ENCODE measurements at regions not wholly inside any gene's neighbourhood (a gene's known extent, or its start where the extent isn't known, plus 50 kb on each side); places are given as distances from the start of the nearest gene placed in this dataset.

DNA sequence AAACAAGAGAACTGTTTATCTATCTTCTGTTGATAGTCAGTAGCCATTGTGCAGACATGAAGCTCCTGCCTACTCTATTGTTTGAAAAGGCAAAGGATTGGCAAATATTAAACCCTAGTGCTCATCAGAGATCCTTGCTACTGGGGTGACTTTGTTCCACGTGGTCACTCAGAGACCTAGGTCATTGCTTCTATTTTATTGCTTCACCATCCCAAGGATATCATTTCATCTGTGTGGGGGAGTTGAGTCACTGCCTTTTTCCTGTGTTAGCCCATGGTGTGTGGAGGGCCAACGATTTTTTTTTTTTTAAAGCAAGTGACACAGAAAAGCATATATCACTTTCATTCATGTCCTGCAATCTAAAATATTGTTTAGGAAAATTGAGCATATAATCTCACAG is 254.1 kb upstream of the RXFP2 start:
- in situ Hi-C loops (cut with MboI): no loop called here
- no TSS peak for BruUV-seq (replicated peaks)
- intact Hi-C loops (cut with micrococcal nuclease): no loop called here
- no peak for DNase-seq (ENCODE audit: extremely low read depth in 1 of 4, low spot score in 3 of 4)
- Histone ChIP-seq H4K20me1 (replicated peaks; ENCODE audit: control insufficient read depth, insufficient read depth, low read length) (no peaks in the 10 kb centered on the region), H3K9me3 (replicated peaks; ENCODE audit: control insufficient read depth, insufficient read depth, low read depth, low read length) (no peaks in the 10 kb centered on the region), H3K4me3 (no peak overlapping the region), H3K4me2 (ENCODE audit: insufficient read depth, low read length) (no peak overlapping the region), H3K4me1 (replicated peaks in 1 of 2; ENCODE audit: control insufficient read depth in 2 of 2, insufficient read depth in 2 of 2, low read length in 2 of 2) (no peaks in the 10 kb centered on the region), H3K9ac (ENCODE audit: insufficient read depth in 1 of 2, low read depth in 2 of 2, low read length in 2 of 2) (no peak overlapping the region), H3K79me2 (ENCODE audit: control insufficient read depth, insufficient read depth, low read length) (no peaks in the 10 kb centered on the region), H3K27me3 (ENCODE audit: control insufficient read depth in 2 of 2, insufficient read depth in 2 of 2, low read length in 2 of 2) (no peaks in the 10 kb centered on the region), H3K27ac (ENCODE audit: extremely low read depth, low read depth, low read length) (no peak overlapping the region), H3K36me3 (ENCODE audit: control insufficient read depth, insufficient read depth, low read length) (no peaks in the 10 kb centered on the region), H3K9me1 (ENCODE audit: control insufficient read depth, insufficient read depth, low read length) (no peaks in the 10 kb centered on the region), H2AFZ (ENCODE audit: low read depth, low read length) (no peak overlapping the region)
- no peak for ATAC-seq
- TF ChIP-seq HOXB6 (CRISPR knock-in tag; IDR thresholded peaks at IDR 0.05; ENCODE audit: borderline replicate concordance) (no peak), NCOA4 (IDR thresholded peaks at IDR 0.05; ENCODE audit: partially characterized antibody) (no peak), ATF1 (CRISPR knock-in tag; IDR thresholded peaks at IDR 0.05) (no peak), ATF1 (tag; IDR thresholded peaks at IDR 0.05) (no peak), RFX1 (IDR thresholded peaks at IDR 0.05) (no peak), KDM4B (IDR thresholded peaks at IDR 0.05; ENCODE audit: borderline replicate concordance in 2 of 2, low read depth in 1 of 2) (no peak), MED1 (CRISPR knock-in tag; IDR thresholded peaks at IDR 0.05; ENCODE audit: borderline replicate concordance) (no peak), ZNF133 (CRISPR knock-in tag; IDR thresholded peaks at IDR 0.05) (no peak), CAMTA2 (CRISPR knock-in tag; conservative IDR thresholded peaks at IDR 0.05) (no peak), TEAD2 (tag; IDR thresholded peaks at IDR 0.05) (no peak), MTA3 (IDR thresholded peaks at IDR 0.05; ENCODE audit: borderline replicate concordance) (no peak), KLF16 (IDR thresholded peaks at IDR 0.05) (no peak), KAT8 (IDR thresholded peaks at IDR 0.05; ENCODE audit: low read depth) (no peak), MCM3 (IDR thresholded peaks at IDR 0.05) (no peak), ZNF785 (CRISPR knock-in tag; IDR thresholded peaks at IDR 0.05) (no peak)
- TF ChIP-seq, protein P1, sequence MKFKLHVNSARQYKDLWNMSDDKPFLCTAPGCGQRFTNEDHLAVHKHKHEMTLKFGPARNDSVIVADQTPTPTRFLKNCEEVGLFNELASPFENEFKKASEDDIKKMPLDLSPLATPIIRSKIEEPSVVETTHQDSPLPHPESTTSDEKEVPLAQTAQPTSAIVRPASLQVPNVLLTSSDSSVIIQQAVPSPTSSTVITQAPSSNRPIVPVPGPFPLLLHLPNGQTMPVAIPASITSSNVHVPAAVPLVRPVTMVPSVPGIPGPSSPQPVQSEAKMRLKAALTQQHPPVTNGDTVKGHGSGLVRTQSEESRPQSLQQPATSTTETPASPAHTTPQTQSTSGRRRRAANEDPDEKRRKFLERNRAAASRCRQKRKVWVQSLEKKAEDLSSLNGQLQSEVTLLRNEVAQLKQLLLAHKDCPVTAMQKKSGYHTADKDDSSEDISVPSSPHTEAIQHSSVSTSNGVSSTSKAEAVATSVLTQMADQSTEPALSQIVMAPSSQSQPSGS (CRISPR knock-in tag; IDR thresholded peaks at IDR 0.05): no peak
- TF ChIP-seq, protein P2, sequence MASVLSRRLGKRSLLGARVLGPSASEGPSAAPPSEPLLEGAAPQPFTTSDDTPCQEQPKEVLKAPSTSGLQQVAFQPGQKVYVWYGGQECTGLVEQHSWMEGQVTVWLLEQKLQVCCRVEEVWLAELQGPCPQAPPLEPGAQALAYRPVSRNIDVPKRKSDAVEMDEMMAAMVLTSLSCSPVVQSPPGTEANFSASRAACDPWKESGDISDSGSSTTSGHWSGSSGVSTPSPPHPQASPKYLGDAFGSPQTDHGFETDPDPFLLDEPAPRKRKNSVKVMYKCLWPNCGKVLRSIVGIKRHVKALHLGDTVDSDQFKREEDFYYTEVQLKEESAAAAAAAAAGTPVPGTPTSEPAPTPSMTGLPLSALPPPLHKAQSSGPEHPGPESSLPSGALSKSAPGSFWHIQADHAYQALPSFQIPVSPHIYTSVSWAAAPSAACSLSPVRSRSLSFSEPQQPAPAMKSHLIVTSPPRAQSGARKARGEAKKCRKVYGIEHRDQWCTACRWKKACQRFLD (CRISPR knock-in tag; IDR thresholded peaks at IDR 0.05): no peak
- WGBS (ENCODE audit: insufficient coverage, low coverage, missing lambda C conversion rate): 8% methylated on average over 2 of the region's 2 CpGs
- ChIA-PET POLR2A (no interaction called here), CTCF (ENCODE audit: low intra/inter-chr PET ratio) (no interaction called here)
- no peak for FAIRE-seq

Measured in K562 (cell line).